GM13976 (cell line): ENCODE measurements at regions not wholly inside any gene's neighbourhood (a gene's known extent, or its start where the extent isn't known, plus 50 kb on each side); places are given as distances from the start of the nearest gene placed in this dataset.

Source experiments
- DNase-seq: peaks from one replicate; pipeline ENCODE4 v3.0.0; 2012; ENCODE audit warnings: low spot score
- in situ Hi-C: fragments of 300-500 bp; cut with MboI; formaldehyde crosslinking; loops from one replicate; pipeline ENCODE4 v1.12.0; 2022; ENCODE audit warnings: low sequenced_read_pairs, mixed read lengths, inconsistent platforms; ENCODE audit not compliant: unreplicated experiment
- TF ChIP-seq, protein P1 (sequence below): IDR thresholded peaks from 2 replicates; pipeline ENCODE4 v1.5.1; 2012; ENCODE audit warnings: borderline replicate concordance, mild to moderate bottlenecking; ENCODE audit not compliant: insufficient read depth; ENCODE audit errors: extremely low read depth, missing control alignments, control extremely low read depth

DNA sequence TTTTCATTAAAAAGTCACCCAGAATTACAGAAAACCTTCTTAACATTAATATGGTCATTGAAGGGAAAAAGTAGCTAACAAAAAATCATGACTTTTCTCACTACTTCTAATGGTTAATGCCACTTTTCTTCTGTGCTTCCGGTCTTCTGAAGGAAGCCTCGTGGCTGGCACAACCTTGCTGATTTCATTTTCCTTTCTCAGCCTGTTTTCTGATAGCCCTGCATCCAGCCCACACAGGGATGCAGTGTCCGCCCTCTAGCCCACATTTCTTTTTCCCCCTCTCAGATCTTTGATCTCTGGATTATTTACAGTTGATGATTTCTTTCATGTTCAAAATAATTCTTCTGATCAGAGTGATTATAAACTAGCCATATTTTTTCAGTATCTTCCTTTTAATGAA is 655.4 kb upstream of the EPHA7 start:
- TF ChIP-seq, protein P1, sequence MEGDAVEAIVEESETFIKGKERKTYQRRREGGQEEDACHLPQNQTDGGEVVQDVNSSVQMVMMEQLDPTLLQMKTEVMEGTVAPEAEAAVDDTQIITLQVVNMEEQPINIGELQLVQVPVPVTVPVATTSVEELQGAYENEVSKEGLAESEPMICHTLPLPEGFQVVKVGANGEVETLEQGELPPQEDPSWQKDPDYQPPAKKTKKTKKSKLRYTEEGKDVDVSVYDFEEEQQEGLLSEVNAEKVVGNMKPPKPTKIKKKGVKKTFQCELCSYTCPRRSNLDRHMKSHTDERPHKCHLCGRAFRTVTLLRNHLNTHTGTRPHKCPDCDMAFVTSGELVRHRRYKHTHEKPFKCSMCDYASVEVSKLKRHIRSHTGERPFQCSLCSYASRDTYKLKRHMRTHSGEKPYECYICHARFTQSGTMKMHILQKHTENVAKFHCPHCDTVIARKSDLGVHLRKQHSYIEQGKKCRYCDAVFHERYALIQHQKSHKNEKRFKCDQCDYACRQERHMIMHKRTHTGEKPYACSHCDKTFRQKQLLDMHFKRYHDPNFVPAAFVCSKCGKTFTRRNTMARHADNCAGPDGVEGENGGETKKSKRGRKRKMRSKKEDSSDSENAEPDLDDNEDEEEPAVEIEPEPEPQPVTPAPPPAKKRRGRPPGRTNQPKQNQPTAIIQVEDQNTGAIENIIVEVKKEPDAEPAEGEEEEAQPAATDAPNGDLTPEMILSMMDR: no peak
- in situ Hi-C loops: no loop called here
- no peak for DNase-seq

DNA sequence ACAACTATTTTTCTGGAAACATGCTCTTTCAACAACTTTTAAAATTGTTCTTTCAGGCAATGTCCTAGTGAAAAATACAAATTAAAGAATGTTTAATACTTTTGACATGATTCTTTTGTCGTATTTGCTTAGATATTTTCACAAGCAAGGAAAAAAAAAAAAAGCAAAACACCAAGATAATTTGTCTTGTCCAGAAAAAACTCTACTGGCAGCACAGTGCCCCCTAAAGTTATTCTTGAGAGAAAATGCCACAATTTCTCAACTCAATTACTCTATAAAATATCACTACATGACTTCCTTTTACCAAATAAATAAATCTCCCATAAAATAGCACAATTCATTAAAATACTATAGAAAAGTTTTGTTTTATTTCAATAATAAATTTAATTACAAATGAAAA is 652.5 kb upstream of the EPHA7 start:
- in situ Hi-C loops: no loop called here
- TF ChIP-seq, protein P1: no peak
- DNase-seq: no peak

DNA sequence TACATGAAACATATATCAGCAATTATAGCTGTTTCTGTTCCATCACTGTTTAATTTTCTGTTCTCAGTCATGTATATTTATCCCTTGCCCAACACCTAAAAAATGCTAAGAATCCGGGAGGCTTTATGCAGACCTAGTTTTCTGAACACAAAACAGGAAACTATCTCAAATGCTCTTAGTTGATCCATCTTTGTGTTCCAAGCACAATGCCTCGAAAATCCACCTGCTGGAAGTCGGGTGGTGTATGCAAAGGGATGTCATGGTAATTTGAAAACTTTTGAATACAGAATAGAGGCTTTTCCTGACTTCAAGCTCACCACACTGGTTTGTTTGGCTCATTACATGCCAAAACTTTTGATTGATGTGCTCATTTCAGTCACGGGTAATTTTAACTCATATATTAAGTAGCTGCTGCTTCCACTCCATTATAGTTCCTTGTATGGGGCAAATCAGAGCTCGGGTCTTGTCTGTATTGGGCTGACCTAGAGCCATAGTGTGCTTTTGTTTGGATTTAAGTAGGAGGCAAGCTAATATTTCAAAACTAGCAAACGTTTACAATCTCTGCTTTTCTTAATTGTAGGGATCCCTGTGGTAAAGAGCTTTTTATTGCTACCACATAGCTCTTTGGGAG is 646.5 kb upstream of the EPHA7 start:
- no peak for DNase-seq
- in situ Hi-C loops: no loop called here
- TF ChIP-seq, protein P1: no peak

DNA sequence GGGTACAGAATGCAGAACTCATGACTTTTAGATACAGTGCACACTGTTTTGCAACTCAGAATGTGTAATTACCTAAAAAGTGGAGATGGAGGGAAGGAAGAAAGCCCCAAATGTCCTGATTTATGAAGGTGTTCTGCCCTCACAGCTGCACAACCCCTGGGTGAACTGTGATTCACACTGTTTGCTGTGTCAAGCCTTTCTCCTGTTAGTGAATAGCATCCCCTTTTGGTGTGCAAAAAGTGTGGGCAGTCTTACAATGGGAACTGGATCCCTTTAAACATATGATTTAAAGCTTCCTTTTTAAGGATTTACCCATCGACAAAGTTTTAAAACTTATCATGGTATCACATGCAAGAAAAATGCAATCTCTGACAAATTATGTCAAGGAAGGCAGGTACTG is 633.4 kb upstream of the EPHA7 start:
- TF ChIP-seq, protein P1: no peak
- in situ Hi-C loops: no loop called here
- DNase-seq: no peak

DNA sequence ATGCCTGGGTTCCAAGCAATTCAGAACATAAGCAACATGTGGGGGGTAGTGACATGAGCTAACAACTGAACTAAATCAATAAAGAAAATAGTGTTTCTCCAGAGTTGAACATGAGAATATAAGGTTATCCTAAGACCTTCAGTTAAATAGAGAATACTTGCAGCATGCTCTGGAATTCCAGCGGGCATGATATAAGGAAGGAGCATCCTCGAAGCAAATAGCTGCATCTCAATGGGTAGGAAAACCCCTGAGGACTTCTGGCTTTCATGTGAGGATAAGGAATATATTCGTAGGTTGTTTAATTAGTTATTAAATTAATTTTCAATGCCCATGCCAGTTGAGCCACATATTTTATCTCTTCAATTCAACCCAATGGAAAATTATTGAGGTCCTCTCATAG is 631.2 kb upstream of the EPHA7 start:
- in situ Hi-C loops: no loop called here
- TF ChIP-seq, protein P1: no peak
- no peak for DNase-seq

DNA sequence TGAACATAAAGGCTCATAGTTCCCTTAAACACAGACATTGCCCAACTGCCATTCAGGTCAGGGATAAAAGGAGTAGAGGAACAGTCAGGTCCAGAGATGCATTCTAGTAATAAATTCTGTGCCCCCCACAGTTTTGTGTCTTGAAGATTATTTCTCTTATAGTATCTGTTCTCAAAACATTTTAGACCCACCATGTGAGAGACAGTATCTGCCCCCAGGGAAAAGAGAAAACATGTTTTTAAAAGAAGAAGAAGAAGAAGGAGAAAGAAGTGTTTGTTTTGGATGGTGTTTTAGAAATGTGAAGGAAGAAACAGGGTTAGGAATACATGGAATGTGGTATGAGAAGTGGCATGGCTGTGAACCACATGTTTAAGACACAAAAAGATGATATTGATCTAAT is 629.6 kb upstream of the EPHA7 start:
- in situ Hi-C loops: no loop called here
- DNase-seq: no peak
- TF ChIP-seq, protein P1: no peak

DNA sequence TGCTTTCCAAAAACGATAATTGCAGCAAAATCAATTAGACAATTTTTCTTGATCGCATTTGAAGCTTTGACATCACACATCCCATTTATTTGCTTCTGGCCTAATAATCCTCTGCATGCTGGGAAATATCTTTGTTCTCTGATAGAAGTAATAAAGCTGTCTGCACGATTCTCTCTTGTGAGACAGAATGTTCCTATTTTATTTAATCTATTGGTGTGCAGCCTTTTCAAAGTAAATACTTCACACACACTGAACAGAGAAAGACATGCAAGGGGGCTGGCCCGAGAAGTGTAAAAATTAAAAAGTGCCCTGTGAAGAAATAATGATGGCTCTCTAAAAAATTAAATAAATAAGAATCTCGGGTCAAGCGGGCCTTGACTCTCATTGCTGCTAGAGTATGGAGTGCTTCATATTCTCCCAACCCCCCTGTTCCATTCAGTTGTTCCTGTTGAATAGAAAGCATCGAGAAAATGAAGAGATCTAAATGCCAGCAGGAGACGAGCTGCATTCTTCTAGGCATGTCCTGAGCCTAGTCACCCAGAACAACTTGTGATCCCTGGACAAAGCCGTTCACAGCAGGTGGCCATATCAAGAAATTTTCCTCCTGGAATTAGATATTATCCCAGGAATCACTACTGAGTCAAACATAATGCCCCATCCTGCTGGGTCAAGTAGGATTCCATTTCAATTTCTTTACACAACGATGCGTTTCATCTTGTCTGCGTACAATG is 625.9 kb upstream of the EPHA7 start:
- TF ChIP-seq, protein P1: no peak
- DNase-seq: no peak
- in situ Hi-C loops: no loop called here
